GM21526 (cell line): ENCODE measurements at regions not wholly inside any gene's neighbourhood (a gene's known extent, or its start where the extent isn't known, plus 50 kb on each side); places are given as distances from the start of the nearest gene placed in this dataset.
"Not testable (repeated sequence)": the region's sequence is repeated elsewhere in the genome, so short reads cannot be mapped to it uniquely, and the experiment has no call there.

Experiments used
- ATAC-seq: cut with Tn5 transposase; IDR thresholded peaks from one replicate; pipeline ENCODE4 v1.9.1; 2021; ENCODE audit warnings: moderate library complexity; ENCODE audit not compliant: unreplicated experiment, low FRiP score

- ATAC-seq = no peak
Observed at GRCh38 chr13:30072818-30073186, 222.4 kb upstream of the UBL3 start.

- no peak for ATAC-seq
Observed at GRCh38 chr13:30071969-30072817, 221.8 kb upstream of the UBL3 start.

- no peak for ATAC-seq
Observed at GRCh38 chr13:30065181-30065580, 214.8 kb upstream of the UBL3 start.

DNA sequence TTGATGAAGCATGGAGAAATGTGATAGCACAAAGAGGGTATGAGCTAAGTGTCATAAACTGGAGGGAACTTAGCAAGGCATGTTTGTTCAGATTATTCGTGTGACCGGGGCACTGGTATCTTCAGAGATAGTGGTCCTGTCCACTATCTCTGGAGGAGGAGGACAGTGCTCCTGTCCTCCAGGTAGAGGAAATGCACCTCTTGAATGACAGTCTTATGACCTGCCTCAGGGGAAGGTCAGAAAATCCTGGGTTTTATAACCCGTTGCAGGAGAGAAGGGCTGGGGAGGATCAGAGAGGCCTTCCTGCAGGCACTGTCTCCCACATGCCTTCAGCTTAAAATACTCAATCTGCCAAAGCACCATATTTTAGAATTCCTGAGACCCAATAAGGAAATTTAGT is 213.5 kb upstream of the UBL3 start:
- no peak for ATAC-seq

DNA sequence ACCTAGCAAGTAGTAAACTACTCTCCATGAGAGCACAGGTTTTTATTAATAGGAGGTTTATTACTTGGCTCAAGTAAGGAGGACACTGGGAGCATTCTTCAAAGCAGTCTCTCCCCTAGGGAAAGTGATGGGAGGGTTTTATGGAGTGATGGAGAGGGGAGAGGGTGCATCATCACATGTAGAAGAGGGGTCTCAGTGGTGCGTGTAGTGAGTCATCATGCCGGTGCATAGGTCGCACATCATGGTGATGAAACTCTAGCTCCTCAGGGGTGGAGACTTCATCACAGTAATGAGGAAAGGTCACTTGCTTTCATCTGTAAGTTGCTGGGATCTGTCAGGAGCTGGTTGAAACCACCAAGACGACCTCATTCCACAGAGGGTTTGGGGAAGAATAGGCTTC is 210.8 kb upstream of the UBL3 start:
- no peak for ATAC-seq

- no peak for ATAC-seq
Observed at GRCh38 chr13:30058429-30058828, 208.0 kb upstream of the UBL3 start.

DNA sequence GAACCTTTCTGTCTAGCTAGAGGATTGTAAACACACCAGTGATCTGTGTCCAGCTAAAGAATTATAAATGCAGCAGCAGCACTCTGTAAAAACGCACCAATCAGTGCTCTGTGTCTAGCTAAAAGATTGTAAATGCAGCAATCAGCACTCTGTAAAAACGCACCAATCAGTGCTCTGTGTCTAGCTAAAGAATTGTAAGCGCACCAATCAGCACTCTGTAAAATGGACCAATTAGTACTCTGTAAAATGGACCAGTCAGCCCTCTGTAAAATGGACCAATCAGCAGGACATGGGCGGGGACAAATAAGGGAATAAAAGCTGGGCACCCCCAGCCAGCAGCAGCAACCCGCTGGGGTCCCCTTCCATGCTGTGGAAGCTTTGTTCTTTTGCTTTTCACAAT is 204.1 kb upstream of the UBL3 start:
- not testable (repeated sequence) for ATAC-seq

GRCh38 chr13:30053939-30054338 is 203.5 kb upstream of the UBL3 start:
- ATAC-seq = no peak

DNA sequence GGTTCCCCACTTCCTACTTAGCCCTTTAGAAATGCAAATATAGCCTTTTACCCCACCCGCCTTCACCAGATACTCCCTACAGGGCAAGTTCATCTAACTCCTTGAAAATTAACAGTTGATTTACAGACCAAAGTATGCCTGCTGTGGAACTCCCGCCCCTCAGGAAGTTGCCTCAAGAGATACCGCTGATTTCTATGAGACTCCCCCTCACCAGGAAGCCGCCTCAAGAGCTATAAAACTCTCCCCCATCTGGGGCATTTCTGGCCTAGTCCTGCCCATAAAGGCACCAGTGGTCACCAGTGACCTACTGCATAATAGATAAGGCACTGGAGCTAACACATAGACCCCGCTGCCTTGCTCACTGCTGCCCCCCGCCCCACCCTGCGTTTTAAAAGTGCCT is 201.7 kb upstream of the UBL3 start:
- no peak for ATAC-seq

GRCh38 chr13:30051531-30052060 is 201.2 kb upstream of the UBL3 start:
- ATAC-seq = no peak

- ATAC-seq = no peak
Observed at GRCh38 chr13:30049692-30050091, 199.3 kb upstream of the UBL3 start.

DNA sequence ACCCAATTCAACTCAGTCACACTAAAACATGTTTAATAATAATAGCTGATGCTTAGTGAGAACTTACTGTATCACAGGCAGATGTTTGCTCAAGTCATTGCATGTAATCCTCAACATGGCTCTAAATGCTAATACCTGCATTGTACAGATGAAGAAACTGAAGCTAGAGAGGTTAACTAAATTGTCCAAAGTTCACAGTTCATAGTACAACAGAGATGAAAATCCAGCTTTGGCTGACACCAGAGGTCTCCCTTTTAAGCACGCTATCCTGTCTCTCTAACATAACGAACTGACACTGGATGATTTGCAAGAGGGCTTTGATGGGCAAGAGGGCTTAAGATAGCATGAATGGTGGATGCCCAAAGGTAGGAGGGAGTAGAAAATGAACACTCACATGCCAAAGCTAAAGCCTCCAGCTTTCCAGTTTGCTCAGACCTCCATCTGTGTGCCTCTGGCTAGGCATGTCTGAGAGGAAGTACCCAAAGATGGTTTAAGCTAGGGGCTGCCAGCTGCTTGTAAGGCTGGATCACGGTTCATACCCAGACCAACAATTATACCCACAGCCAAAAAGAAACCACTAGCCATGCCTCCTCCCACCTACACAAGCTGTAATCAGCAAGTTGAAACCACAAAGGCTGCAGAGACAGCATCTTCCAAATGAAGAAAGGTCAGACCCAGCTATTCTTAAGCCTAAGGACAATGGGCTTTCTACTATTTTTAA is 196.9 kb upstream of the UBL3 start:
- ATAC-seq = no peak

DNA sequence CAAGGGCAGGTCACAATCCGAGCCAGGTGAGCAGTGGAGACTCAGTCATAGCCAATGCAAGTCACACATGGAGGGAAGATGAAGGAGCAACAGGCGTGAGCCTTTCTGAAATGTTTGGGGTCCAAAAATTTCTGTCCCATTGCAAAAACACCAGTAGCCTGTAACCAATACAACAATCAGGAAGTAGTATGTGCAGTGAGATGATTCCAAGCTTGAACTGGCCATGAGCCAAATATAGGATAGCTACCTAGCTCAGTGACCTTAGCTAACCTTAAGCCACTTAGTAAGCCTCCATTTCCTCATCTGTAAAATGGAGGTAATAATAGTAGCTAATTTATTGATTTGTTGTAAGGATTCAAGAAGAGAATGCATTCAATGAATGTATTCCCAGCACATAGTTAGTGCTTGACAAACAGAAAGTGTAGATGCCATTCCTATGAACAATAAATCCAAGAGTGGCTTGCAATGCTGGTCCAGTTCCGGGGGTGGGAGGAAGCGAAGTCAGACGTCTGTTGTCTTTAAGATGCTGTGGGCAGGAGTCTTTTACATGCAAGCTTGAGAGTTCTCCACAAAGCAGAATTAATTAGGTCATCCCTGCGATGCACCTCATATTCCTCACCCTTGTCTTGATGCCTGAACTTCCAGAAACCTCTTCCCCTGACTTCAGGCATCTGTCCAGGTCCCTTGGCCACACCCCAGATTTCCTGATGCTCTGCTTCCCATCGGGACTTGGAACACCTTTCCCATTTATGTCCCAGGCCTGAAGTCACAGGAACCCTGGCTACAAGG is 195.7 kb upstream of the UBL3 start:
- no peak for ATAC-seq

DNA sequence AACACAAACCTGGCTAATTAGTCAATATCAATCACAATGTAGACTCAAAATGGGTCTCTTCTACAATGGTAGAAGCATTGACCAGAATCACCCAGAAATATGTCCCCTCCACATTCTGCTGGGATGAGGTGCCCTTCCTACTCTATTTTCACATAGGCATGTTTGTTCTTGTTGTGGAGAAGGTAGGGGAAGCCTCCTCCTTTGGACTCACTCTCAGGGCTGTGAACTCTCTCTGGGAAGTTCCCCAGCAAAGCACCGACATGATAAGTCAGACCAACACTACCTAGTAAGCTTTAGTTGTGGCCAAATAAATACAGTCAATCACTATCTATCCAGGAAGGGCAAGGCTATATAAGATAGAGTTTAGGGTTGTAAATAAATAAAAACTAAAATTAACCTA is 194.5 kb upstream of the UBL3 start:
- ATAC-seq = no peak

- ATAC-seq = no peak
Observed at GRCh38 chr13:30043631-30043925, 193.2 kb upstream of the UBL3 start.

DNA sequence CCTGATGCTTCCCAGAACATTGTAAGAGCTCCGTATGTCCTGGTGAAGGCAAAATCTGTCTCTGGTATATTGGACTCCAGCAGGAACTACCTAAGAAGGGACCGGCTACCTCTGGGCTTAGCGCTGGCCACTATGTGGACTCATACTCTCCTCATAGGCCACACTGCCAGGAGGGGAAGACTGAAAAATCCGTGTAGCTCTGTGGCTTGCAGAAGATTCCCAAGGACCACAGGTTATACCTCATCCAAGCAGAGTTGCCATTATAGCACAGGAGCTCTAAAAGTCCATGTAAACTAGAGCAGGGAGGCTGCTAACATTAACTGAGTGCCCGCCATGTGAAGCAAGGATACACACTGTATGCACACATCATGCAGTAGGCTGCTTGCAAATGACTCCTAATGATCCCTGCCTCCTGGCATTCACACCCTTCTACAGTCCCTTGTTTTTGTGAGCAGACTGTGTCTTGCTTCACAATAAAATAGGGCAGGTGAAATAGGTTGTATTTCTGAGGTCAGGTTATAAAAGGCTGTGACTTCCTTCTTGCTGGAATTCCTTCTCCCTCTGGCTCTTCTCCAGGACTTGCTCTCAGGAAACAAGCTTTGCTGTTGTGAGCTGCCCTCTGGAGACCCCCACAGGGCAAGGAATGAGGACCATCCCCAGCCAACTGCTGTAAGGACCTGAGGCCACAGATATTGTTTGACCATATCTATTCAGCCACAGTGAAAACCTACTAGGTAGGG is 192.6 kb upstream of the UBL3 start:
- ATAC-seq = no peak

- no peak for ATAC-seq
Observed at GRCh38 chr13:30042272-30042671, 191.9 kb upstream of the UBL3 start.

GRCh38 chr13:30039511-30039911 is 189.1 kb upstream of the UBL3 start:
- ATAC-seq = no peak

GRCh38 chr13:30038884-30039283 is 188.5 kb upstream of the UBL3 start:
- no peak for ATAC-seq

DNA sequence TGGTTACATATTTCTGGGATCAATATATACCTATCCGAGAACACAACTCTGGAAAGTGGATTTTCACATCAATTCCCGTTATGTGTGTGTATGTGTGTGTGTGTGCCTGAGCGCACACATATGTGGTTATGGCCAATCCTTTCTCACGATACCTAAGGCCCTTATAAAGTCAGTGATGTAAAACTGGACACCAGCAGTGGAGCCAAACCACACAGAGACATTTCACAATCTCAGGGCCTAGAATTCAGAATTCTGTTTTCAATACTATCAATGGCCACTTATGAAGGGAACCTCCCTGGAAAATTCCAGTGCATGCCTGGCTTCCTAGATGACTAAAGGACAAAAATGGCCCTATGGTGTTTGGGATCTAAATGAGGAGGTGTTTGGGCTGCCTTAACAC is 187.3 kb upstream of the UBL3 start:
- ATAC-seq = no peak

DNA sequence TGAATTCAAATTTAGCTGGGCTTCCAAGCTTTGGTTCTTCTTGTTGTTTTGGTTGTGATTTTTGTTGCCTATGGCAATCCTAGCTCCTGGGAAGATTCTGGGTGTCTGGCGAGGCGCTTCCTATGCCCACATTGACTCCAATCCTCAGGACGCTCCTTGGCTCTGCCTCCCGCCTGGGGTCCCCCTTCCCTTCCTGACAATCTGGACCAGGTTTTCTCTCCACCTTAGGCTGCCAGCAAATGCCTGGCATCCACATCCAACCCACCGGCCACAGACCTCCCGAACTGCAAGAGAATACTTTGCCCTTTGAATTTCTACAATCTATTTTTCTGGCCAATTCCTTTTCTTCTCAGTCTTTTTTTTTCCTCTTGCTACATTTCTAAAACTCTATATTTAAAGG is 186.9 kb upstream of the UBL3 start:
- ATAC-seq = no peak
